K562 (cell line): ENCODE measurements at regions not wholly inside any gene's neighbourhood (a gene's known extent, or its start where the extent isn't known, plus 50 kb on each side); places are given as distances from the start of the nearest gene placed in this dataset.

ENCODE experiments used
- ATAC-seq: fragments of 200-7000 bp; cut with Tn5 transposase; 3 replicates; pipeline ENCODE4 v1.9.1; 2020; ENCODE audit warnings: moderate library complexity
- BruUV-seq: library from RNA; stranded (reverse); fragments of 400-500 nt; replicated peaks from 2 replicates; lab custom pipeline; 2021; lab: Mats Ljungman, UMichigan
- CTCF ChIA-PET: fragments of 300-600 bp; formaldehyde crosslinking; extraction: SDS; loops from one replicate; lab custom pipeline; 2021; ENCODE audit warnings: low intra/inter-chr PET ratio; lab: Yijun Ruan, JAX
- POLR2A ChIA-PET: fragments of 300-600, 350-650 bp; sonication (Branson Sonifier 250); formaldehyde crosslinking; extraction: SDS; loops from one replicate; lab custom pipeline; 2021; ENCODE audit warnings: antibody characterized with exemption, inconsistent platforms; lab: Yijun Ruan, JAX
- DNase-seq, 4 experiments: peaks; one replicate each; pipeline versions ENCODE4 v3.0.0 to v3.0.0-alpha.2; 2011 to 2018; ENCODE audit warnings: low spot score in 3 of 4, mixed read lengths in 3 of 4; ENCODE audit errors: extremely low read depth in 1 of 4
- FAIRE-seq: peaks from 2 replicates; lab custom pipeline; 2011; peaks lifted over from hg19 to GRCh38; lab: Jason Lieb, UNC
- H2AFZ ChIP-seq: 2 replicates; pipeline ENCODE4 v1.6.0; 2011; ENCODE audit warnings: low read depth, low read length, control low read depth, inconsistent platforms
- H3K27ac ChIP-seq: fragments of 200-600 bp; 3 replicates; pipeline ENCODE4 v1.8.0; 2011; ENCODE audit warnings: low read depth, mild to moderate bottlenecking, control low read depth, inconsistent platforms, low read length, moderate library complexity, mixed read lengths; ENCODE audit errors: extremely low read depth
- H3K27me3 ChIP-seq, 2 experiments: fragments of 300-600 bp in 1 of 2; 2 replicates in 1 of 2; 3 replicates in 1 of 2; pipeline versions ENCODE4 v1.6.0 to v1.8.0; 2011; ENCODE audit warnings: inconsistent platforms in 2 of 2, low read length in 2 of 2, mild to moderate bottlenecking in 1 of 2, mixed read lengths in 1 of 2, moderate library complexity in 1 of 2; ENCODE audit not compliant: control insufficient read depth in 2 of 2, insufficient read depth in 2 of 2
- H3K36me3 ChIP-seq: fragments of 300-600 bp; 3 replicates; pipeline ENCODE4 v1.8.0; 2011; ENCODE audit warnings: mild to moderate bottlenecking, low read length, inconsistent platforms; ENCODE audit not compliant: control insufficient read depth, insufficient read depth
- H3K4me1 ChIP-seq, 2 experiments: fragments of 200-600 bp in 1 of 2; replicated peaks in 1 of 2; 2 replicates in 1 of 2; 3 replicates in 1 of 2; pipeline versions ENCODE4 v1.5.1 to v1.8.0; 2011; ENCODE audit warnings: inconsistent platforms in 2 of 2, low read length in 2 of 2, mild to moderate bottlenecking in 1 of 2, mixed read lengths in 1 of 2, moderate library complexity in 1 of 2; ENCODE audit not compliant: control insufficient read depth in 2 of 2, insufficient read depth in 2 of 2
- H3K4me2 ChIP-seq: 2 replicates; pipeline ENCODE4 v1.6.1; 2011; ENCODE audit warnings: low read length, control low read depth, inconsistent platforms, mixed read lengths; ENCODE audit not compliant: insufficient read depth
- H3K4me3 ChIP-seq: fragments of 200-600 bp; sonication (generic), shearing (Covaris generic); 2 replicates; pipeline ENCODE4 v1.5.1; 2016; ENCODE audit warnings: control low read depth, inconsistent platforms
- H3K79me2 ChIP-seq: fragments of 200-600 bp; 3 replicates; pipeline ENCODE4 v1.8.0; 2011; ENCODE audit warnings: low read length, inconsistent platforms; ENCODE audit not compliant: control insufficient read depth, insufficient read depth
- H3K9ac ChIP-seq, 2 experiments: 2 replicates each; pipeline versions ENCODE4 v1.6.0 to v1.6.1; 2011; ENCODE audit warnings: low read depth in 2 of 2, low read length in 2 of 2, control low read depth in 1 of 2, inconsistent platforms in 1 of 2, mild to moderate bottlenecking in 1 of 2, mixed read lengths in 1 of 2; ENCODE audit not compliant: insufficient read depth in 1 of 2
- H3K9me1 ChIP-seq: one replicate; pipeline ENCODE4 v1.6.0; 2011; ENCODE audit warnings: inconsistent platforms, mild to moderate bottlenecking, low read length, moderate library complexity; ENCODE audit not compliant: control insufficient read depth, insufficient read depth
- H3K9me3 ChIP-seq: replicated peaks from 2 replicates; pipeline ENCODE4 v1.5.1; 2011; ENCODE audit warnings: low read depth, low read length, inconsistent platforms; ENCODE audit not compliant: control insufficient read depth, insufficient read depth
- H4K20me1 ChIP-seq: replicated peaks from 2 replicates; pipeline ENCODE4 v1.6.1; 2011; ENCODE audit warnings: low read length, inconsistent platforms, mixed read lengths; ENCODE audit not compliant: control insufficient read depth, insufficient read depth
- ADNP ChIP-seq: fragments of 200-800 bp; sonication (Bioruptor generic); IDR thresholded peaks from 2 replicates; pipeline ENCODE4 v1.6.1; 2016; ENCODE audit warnings: missing genetic modification characterization, missing compliant biosample characterization
- ARHGAP35 ChIP-seq: fragments of 450-650 bp; IDR thresholded peaks from 2 replicates; pipeline ENCODE4 v1.6.1; 2018; ENCODE audit not compliant: partially characterized antibody
- DACH1 ChIP-seq: fragments of 450-650 bp; IDR thresholded peaks from 2 replicates; pipeline ENCODE4 v1.6.1; 2018; ENCODE audit not compliant: partially characterized antibody
- MAFF ChIP-seq: IDR thresholded peaks from 2 replicates; pipeline ENCODE4 v1.6.1; 2012; ENCODE audit warnings: low read length, improper control_type of control experiment
- RBM34 ChIP-seq: fragments of 200-400 bp; formaldehyde crosslinking; IDR thresholded peaks from 2 replicates; pipeline ENCODE4 v1.6.1; 2018; ENCODE audit warnings: low read length, borderline replicate concordance; ENCODE audit not compliant: insufficient read depth
- TGIF2 ChIP-seq: sonication (generic); formaldehyde crosslinking; IDR thresholded peaks from 2 replicates; pipeline ENCODE4 v1.8.1; 2022; ENCODE audit warnings: mild to moderate bottlenecking, missing genetic modification reagents, moderate library complexity
- ZNF445 ChIP-seq: fragments of 250-450 bp; sonication (Bioruptor Pico); IDR thresholded peaks from 2 replicates; pipeline ENCODE4 v1.4.0; 2020; ENCODE audit warnings: low read depth, mild to moderate bottlenecking, moderate library complexity
- ZNF57 ChIP-seq: fragments of 450-650 bp; formaldehyde crosslinking; IDR thresholded peaks from 2 replicates; pipeline ENCODE4 v1.4.0; 2020; ENCODE audit warnings: mild to moderate bottlenecking, moderate library complexity
- WGBS: fragments of 100-300 bp; shearing (Covaris generic); methylation state at CpG from one replicate; pipeline ENCODE4 v1.1.6; 2016; ENCODE audit warnings: low coverage, mixed read lengths; ENCODE audit not compliant: insufficient coverage; ENCODE audit errors: missing lambda C conversion rate; 5-methylcytosine and 5-hydroxymethylcytosine counted together
- in situ Hi-C: fragments of 300-500 bp; cut with MboI; formaldehyde crosslinking; loops from 4 replicates; pipeline ENCODE4 v1.15.0; 2018; ENCODE audit warnings: inconsistent platforms, mixed read lengths
- intact Hi-C: fragments of 100-400 bp; cut with micrococcal nuclease; formaldehyde crosslinking; loops from 2 replicates; pipeline ENCODE4 v1.14.2; 2022

DNA sequence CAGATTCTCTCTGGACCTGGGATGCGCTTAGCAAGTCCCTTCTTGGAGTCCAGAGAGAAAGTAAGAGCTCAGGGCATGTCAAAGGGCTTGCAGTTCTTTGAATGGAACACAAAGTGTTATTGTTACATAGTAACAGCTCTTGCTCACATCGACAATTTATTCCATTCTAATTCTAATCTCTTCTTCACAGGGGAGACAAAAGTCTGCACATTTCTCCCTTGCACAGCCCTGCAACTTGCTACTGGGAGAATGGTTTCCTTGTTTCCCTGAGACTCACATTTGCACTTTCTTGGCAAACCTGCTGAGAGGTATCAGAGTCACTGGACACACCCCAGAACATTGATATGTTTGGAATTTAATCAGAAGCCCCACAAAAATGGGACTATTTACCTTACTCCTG is 209.9 kb upstream of the IGF1 start:
- no peak overlapping the region for H2AFZ ChIP-seq
- in situ Hi-C loops = no loop called here
- no peaks in the 10 kb centered on the region for H3K27me3 ChIP-seq
- BruUV-seq = no TSS peak
- no peaks in the 10 kb centered on the region for H3K79me2 ChIP-seq
- no peaks in the 10 kb centered on the region for H3K36me3 ChIP-seq
- no peaks in the 10 kb centered on the region for H3K9me1 ChIP-seq
- H3K9me3 ChIP-seq = no peaks in the 10 kb centered on the region
- no peak overlapping the region for H3K4me2 ChIP-seq
- POLR2A ChIA-PET = no interaction called here
- H3K27ac ChIP-seq = no peak overlapping the region
- ATAC-seq = no peak
- TF ChIP-seq DACH1 (no peak), ADNP (tag) (no peak)
- TF ChIP-seq, all 486 proteins: peak for 0
- Histone ChIP-seq H3K9ac (no peak overlapping the region), H3K4me1 (no peaks in the 10 kb centered on the region), H3K4me3 (no peak overlapping the region), H4K20me1 (no peaks in the 10 kb centered on the region)
- WGBS = 5% methylated on average over 2 of the region's 2 CpGs
- FAIRE-seq (no peak), DNase-seq (no peak)
- intact Hi-C loops = no loop called here
- CTCF ChIA-PET = no interaction called here

DNA sequence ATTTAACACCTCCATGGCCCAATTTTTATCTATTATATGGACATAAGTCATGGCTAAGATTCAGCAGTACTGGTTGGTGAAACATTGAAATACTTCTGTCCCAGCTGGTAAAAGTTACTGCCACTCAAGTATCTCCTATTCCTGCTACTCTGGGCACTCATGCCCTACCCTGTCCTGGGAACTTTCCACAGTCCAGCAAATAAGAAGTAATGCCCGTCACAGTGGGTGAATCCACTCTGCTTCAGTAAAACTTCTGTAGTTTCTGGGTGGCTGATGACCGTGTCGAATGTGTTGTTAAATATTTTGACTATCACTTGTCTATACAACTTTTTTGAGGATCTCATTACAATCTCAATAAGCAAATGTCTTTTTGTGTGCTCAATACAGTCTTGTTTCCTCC is 209.3 kb upstream of the IGF1 start:
- H3K4me2 ChIP-seq = no peak overlapping the region
- H3K36me3 ChIP-seq = no peaks in the 10 kb centered on the region
- no peaks in the 10 kb centered on the region for H3K9me1 ChIP-seq
- no peaks in the 10 kb centered on the region for H4K20me1 ChIP-seq
- no peak for ATAC-seq
- no peak for TF ChIP-seq ZNF445
- TF ChIP-seq RBM34 = no peak
- no peak for TF ChIP-seq ARHGAP35
- TF ChIP-seq ZNF57 = no peak
- TF ChIP-seq MAFF = no peak
- no peak for TF ChIP-seq TGIF2 (CRISPR knock-in tag)
- BruUV-seq = no TSS peak
- intact Hi-C loops = no loop called here
- in situ Hi-C loops = no loop called here
- CTCF ChIA-PET = no interaction called here
- no peak for DNase-seq
- no peak overlapping the region for H3K27ac ChIP-seq
- no peaks in the 10 kb centered on the region for H3K27me3 ChIP-seq
- no peak for FAIRE-seq
- no peak overlapping the region for H3K9ac ChIP-seq
- no peak overlapping the region for H2AFZ ChIP-seq
- H3K4me1 ChIP-seq = no peaks in the 10 kb centered on the region
- WGBS = 2% methylated on average over 3 of the region's 3 CpGs
- H3K9me3 ChIP-seq = no peaks in the 10 kb centered on the region
- no peaks in the 10 kb centered on the region for H3K79me2 ChIP-seq
- POLR2A ChIA-PET = no interaction called here
- H3K4me3 ChIP-seq = no peak overlapping the region
